ENCODE measurements at regions not wholly inside any gene's neighbourhood (a gene's known extent, or its start where the extent isn't known, plus 50 kb on each side); places are given as distances from the start of the nearest gene placed in this dataset.

DNA sequence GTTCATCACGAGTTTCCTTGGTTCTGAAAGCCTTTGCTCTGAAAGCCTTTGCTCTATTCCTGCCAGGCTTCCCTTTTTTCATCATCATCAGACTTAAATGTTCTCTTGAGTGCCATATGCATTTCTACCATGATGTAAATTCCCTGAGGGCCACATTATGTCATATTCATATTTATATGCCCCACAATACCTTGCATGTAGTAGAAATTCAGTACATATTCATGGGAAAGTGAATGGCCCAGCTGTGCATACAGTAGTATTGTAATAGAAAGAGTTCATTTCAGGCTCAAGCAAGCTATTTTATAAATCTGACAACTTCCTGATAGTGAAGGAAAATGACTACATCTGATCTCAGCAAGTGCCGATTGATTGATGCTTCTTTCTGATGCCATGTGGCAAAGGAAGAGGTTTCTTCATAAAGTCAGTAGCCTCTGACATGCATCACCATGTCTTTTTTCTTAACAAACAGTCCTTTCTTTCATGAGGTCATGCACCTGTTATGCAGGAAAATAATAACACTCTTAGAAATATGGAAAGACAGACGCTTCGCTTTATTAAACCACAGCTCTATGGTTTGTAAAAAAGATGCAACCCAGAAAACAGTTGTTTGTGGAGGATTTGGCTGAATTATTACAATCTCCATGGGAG is 308.7 kb downstream of the SAMD5 start:
- H3K27ac ChIP-seq: no peak overlapping the region

DNA sequence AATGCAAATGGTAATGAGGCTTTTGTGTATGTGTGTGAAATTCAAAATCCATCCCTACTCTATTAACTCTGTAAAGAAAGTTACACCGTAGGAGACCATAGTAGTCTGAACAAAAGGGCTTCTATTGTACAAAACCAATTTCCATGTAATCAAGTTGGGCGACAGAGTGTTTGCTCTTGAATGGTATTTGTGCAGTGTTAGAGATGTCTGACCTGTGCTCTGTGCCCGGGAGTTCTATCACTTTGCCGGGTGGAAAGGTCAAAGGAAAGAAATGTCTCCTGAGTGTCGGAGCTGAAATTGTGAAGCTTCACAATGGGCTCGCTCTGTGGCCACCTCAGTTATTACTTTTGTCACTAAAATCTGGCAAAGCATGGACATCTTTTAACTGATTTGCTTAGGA is 312.0 kb downstream of the SAMD5 start:
- TF ChIP-seq, protein P1, sequence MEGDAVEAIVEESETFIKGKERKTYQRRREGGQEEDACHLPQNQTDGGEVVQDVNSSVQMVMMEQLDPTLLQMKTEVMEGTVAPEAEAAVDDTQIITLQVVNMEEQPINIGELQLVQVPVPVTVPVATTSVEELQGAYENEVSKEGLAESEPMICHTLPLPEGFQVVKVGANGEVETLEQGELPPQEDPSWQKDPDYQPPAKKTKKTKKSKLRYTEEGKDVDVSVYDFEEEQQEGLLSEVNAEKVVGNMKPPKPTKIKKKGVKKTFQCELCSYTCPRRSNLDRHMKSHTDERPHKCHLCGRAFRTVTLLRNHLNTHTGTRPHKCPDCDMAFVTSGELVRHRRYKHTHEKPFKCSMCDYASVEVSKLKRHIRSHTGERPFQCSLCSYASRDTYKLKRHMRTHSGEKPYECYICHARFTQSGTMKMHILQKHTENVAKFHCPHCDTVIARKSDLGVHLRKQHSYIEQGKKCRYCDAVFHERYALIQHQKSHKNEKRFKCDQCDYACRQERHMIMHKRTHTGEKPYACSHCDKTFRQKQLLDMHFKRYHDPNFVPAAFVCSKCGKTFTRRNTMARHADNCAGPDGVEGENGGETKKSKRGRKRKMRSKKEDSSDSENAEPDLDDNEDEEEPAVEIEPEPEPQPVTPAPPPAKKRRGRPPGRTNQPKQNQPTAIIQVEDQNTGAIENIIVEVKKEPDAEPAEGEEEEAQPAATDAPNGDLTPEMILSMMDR (IDR thresholded peaks at IDR 0.05): no peak
- TF ChIP-seq ZFX (IDR thresholded peaks at IDR 0.05; ENCODE audit: borderline replicate concordance): no peak
- H3K27ac ChIP-seq: no peak overlapping the region

More for the DNA sequence above, 308.7 kb downstream of the SAMD5 start:
- no peak for TF ChIP-seq ZFX (IDR thresholded peaks at IDR 0.05; ENCODE audit: borderline replicate concordance)
- TF ChIP-seq, protein P1 (IDR thresholded peaks at IDR 0.05): no peak

DNA sequence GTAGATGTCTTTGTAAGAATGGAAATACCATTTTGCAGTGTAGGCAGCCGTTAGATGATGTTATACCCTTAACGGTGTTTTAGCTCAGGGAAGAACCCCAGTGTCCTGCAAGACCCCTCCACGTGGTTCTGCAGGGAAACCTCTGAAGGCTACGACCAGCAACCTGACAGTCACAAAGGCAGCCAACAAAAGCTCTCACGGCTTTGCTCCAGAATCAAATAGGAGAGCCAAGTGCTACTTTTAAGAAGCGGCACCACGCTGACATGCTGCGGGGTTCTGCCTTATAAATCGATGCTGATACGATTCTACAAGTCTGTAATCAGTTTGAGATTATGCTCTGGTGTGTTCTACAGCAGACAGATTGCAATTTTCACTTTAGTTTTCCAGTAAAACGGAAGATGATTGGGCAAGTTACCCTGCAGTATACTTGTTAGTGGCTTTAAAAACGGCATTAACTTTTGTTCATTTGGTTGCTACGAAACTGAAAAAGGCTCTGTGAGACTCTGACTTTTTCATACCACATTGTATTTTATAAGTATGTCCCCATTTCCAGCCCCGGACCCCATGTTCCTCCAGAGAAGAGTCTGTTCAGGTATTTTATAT is 312.9 kb downstream of the SAMD5 start:
- TF ChIP-seq, protein P1 (IDR thresholded peaks at IDR 0.05): no peak
- no peak for TF ChIP-seq ZFX (IDR thresholded peaks at IDR 0.05; ENCODE audit: borderline replicate concordance)

DNA sequence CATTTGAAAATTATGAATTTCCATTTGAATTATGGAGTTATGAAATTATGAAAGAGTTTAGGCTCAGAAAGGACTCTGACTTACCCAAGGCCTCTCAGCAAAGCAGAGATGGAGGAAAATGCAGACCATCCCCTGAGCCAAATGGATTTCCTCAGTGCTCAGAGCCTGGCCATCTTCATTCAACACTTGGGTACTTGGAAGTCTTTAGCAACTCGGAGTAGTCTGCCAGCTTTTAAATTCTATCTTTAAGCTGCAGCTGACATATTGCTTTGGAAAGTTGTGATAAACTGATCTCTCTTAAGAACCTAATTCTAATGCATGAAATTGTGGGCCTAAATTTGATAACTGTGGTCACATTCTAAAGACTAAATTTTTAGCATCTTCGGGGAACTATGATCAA is 315.4 kb downstream of the SAMD5 start:
- TF ChIP-seq, protein P1 (IDR thresholded peaks at IDR 0.05): no peak
- no peak for TF ChIP-seq ZFX (IDR thresholded peaks at IDR 0.05; ENCODE audit: borderline replicate concordance)
- no peak overlapping the region for H3K27ac ChIP-seq

More for the DNA sequence above, 312.9 kb downstream of the SAMD5 start:
- H3K27ac ChIP-seq: no peak overlapping the region

DNA sequence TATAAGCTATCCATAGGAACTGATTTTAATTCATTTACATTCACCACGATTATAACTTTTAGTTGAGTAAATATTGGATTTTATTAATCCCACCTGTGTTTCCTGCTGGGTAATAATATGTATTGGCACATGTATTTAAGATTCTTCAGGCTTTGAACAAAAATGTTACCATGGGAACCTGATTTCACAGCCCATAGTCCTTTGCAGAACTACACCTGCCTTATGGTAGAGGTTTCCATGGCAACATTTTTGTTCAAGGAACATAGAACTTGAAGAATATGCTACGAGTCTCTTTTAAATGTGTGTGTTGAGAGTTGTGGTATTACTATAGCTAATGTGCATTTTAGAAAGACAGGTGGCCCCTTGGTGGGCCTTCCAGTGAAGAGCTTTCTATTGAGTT is 317.4 kb downstream of the SAMD5 start:
- H3K27ac ChIP-seq: no peak overlapping the region
- TF ChIP-seq, protein P1 (IDR thresholded peaks at IDR 0.05): no peak
- no peak for TF ChIP-seq ZFX (IDR thresholded peaks at IDR 0.05; ENCODE audit: borderline replicate concordance)

DNA sequence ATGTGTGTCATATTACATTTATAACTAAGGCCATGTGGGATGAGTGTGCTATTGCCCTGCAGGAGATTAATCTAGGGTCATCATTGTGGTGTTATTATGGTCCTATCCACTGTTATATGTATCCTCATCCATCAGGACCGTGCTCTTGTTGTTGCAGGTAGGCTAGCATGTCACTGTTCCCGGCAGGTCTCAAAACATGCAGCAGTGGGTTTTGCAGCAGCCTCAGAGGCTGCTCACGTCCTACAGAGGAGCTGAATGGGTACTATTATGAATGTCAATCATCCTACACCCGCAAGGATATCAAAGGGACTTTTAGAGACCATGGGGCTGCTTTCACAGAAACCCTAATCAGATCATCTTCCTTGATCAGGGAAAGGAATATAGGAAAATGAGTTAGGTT is 318.2 kb downstream of the SAMD5 start:
- H3K27ac ChIP-seq: no peak overlapping the region
- no peak for TF ChIP-seq ZFX (IDR thresholded peaks at IDR 0.05; ENCODE audit: borderline replicate concordance)

DNA sequence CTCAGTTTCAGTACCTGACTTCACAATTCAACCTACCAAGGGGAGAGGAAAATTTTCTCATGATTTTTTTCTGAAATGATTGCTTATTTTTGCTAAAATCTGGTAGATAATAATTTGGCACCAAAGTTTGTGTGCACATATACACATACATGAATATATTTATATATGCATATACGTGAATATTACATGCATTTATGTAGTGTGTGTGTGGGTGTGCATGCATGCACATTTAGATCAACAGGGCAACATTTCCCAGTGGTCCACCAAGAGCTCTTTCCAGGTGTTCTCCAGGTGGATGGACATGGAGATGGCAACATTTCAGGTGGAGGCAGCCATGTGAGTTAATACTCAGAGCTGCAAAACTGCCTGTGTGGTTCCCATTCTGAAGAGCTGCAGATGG is 320.9 kb downstream of the SAMD5 start:
- H3K27ac ChIP-seq: no peak overlapping the region
- TF ChIP-seq, protein P1 (IDR thresholded peaks at IDR 0.05): no peak
- no peak for TF ChIP-seq ZFX (IDR thresholded peaks at IDR 0.05; ENCODE audit: borderline replicate concordance)
